ENCODE measurements at regions not wholly inside any gene's neighbourhood (a gene's known extent, or its start where the extent isn't known, plus 50 kb on each side); places are given as distances from the start of the nearest gene placed in this dataset.

DNA sequence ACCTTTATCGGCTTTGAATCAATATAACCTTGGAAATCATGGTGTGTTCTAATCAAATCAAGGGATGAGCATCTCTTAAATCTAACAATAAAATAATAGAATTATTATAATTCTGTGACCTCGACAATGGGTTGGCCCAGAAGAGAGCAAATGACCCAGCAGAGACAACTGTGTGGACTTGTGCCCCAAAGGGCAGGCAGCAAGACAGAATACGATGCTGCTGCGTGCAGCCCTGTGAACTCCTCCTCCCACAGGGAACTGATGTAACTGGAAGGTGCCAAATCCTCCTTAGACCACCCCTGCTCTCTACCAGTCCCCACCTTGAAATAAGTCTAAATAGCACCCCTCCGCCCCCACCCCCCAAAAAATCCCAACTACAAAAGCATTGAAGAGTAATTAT lies 50.7 kb upstream of the ACAN start:
- no TSS peak for BruUV-seq (replicated peaks)
- TF ChIP-seq, protein P1, sequence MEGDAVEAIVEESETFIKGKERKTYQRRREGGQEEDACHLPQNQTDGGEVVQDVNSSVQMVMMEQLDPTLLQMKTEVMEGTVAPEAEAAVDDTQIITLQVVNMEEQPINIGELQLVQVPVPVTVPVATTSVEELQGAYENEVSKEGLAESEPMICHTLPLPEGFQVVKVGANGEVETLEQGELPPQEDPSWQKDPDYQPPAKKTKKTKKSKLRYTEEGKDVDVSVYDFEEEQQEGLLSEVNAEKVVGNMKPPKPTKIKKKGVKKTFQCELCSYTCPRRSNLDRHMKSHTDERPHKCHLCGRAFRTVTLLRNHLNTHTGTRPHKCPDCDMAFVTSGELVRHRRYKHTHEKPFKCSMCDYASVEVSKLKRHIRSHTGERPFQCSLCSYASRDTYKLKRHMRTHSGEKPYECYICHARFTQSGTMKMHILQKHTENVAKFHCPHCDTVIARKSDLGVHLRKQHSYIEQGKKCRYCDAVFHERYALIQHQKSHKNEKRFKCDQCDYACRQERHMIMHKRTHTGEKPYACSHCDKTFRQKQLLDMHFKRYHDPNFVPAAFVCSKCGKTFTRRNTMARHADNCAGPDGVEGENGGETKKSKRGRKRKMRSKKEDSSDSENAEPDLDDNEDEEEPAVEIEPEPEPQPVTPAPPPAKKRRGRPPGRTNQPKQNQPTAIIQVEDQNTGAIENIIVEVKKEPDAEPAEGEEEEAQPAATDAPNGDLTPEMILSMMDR (IDR thresholded peaks at IDR 0.05; ENCODE audit: insufficient read depth in 1 of 2, low read depth in 1 of 2, low read length in 1 of 2, severe bottlenecking in 1 of 2, unreplicated experiment in 1 of 2) = no peak
- H3K4me1 Mint-ChIP-seq (ENCODE audit: low read depth, unreplicated experiment) = no peaks in the 10 kb centered on the region
- H3K4me3 Mint-ChIP-seq (ENCODE audit: unreplicated experiment) = no peak overlapping the region
- CTCF ChIA-PET = no interaction called here
- H3K9me3 Mint-ChIP-seq (ENCODE audit: unreplicated experiment) = peaks cover 8% of the 10 kb centered on the region
- Histone ChIP-seq H3K9me3 (no peaks in the 10 kb centered on the region), H3K27me3 (replicated peaks; ENCODE audit: control insufficient read depth, insufficient read depth, low read length) (no peaks in the 10 kb centered on the region), H3K4me3 (ENCODE audit: low read depth, low read length) (no peak overlapping the region), H3K36me3 (ENCODE audit: control insufficient read depth, insufficient read depth, low read length) (no peaks in the 10 kb centered on the region), H3K4me1 (no peaks in the 10 kb centered on the region)
- no peak overlapping the region for H3K27ac Mint-ChIP-seq (ENCODE audit: unreplicated experiment)
- no peak for DNase-seq
- intact Hi-C loops (cut with micrococcal nuclease; ENCODE audit: unreplicated experiment) = no loop called here
- no peaks in the 10 kb centered on the region for H3K36me3 Mint-ChIP-seq (ENCODE audit: insufficient read depth, unreplicated experiment)
- peaks cover 37% of the 10 kb centered on the region for H3K27me3 Mint-ChIP-seq (ENCODE audit: insufficient read depth, unreplicated experiment)
- POLR2A ChIA-PET = no interaction called here

DNA sequence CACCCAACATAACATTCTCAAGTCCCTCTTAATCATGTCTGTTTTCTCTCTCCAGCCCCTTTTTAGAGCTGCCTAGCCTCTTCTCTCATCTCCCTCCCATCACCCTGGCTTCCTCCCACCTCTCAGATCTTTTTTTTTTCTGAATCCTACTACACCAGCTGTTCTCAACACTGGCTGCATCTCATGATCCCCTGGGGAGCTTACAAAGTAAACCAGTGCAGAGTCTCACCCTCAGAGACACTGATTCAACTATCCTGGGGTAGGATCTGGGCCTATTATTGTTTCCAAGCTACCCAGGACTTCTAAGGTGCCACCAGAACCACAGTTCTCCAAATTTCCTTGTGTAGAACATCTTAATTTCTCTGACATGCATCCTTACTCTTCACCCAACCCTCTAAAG lies 50.3 kb upstream of the ACAN start:
- POLR2A ChIA-PET = no interaction called here
- Mint-ChIP-seq H3K27ac (ENCODE audit: unreplicated experiment) (no peak overlapping the region), H3K4me3 (ENCODE audit: unreplicated experiment) (no peak overlapping the region), H3K27me3 (ENCODE audit: insufficient read depth, unreplicated experiment) (peaks cover 37% of the 10 kb centered on the region), H3K4me1 (ENCODE audit: low read depth, unreplicated experiment) (no peaks in the 10 kb centered on the region), H3K9me3 (ENCODE audit: unreplicated experiment) (peaks cover 8% of the 10 kb centered on the region), H3K36me3 (ENCODE audit: insufficient read depth, unreplicated experiment) (no peaks in the 10 kb centered on the region)
- Histone ChIP-seq H3K4me1 (no peaks in the 10 kb centered on the region), H3K27me3 (replicated peaks; ENCODE audit: control insufficient read depth, insufficient read depth, low read length) (no peaks in the 10 kb centered on the region), H3K4me3 (ENCODE audit: low read depth, low read length) (no peak overlapping the region), H3K9me3 (no peaks in the 10 kb centered on the region), H3K36me3 (ENCODE audit: control insufficient read depth, insufficient read depth, low read length) (no peaks in the 10 kb centered on the region)
- no TSS peak for BruUV-seq (replicated peaks)
- TF ChIP-seq, protein P1 (IDR thresholded peaks at IDR 0.05; ENCODE audit: insufficient read depth in 1 of 2, low read depth in 1 of 2, low read length in 1 of 2, severe bottlenecking in 1 of 2, unreplicated experiment in 1 of 2) = no peak
- intact Hi-C loops (cut with micrococcal nuclease; ENCODE audit: unreplicated experiment) = no loop called here
- CTCF ChIA-PET = no interaction called here
- DNase-seq = no peak

Data from Caco-2 (cell line).